ENCODE measurements at regions not wholly inside any gene's neighbourhood (a gene's known extent, or its start where the extent isn't known, plus 50 kb on each side); places are given as distances from the start of the nearest gene placed in this dataset.
A peak's percentile ranks its signal among the peaks of the same experiment; 100 is the strongest.

DNA sequence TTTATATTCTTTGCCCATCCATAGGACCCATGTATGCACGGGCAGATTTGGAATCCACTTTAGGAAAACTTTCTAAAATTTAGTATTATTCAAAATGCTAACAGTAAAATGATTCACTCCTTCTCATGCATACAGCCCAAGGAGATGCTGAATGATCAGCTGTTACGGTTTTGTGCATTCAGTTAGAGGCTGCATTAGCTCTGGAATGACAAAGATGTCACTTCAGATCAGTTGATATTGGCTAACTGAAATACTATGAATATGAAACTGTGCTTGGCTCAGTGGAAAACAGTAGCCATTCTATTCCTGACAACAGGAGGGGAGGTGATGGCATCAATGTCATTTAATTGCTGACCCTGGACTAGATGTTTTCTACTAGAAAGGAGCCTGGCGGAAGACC is 560.7 kb downstream of the ZNF608 start:
- Histone ChIP-seq H3K27ac (ENCODE audit: low read depth in 1 of 2, low read length in 2 of 2) (no peak overlapping the region), H3K27me3 (ENCODE audit: control insufficient read depth in 1 of 2, insufficient read depth in 2 of 2, low read length in 1 of 2) (no peaks in the 10 kb centered on the region), H3K36me3 (ENCODE audit: control insufficient read depth in 1 of 2, insufficient read depth in 2 of 2, low read length in 1 of 2) (no peaks in the 10 kb centered on the region), H3K4me3 (ENCODE audit: low read length in 2 of 2) (no peak overlapping the region), H3K9me3 (ENCODE audit: control insufficient read depth, low read length) (no peaks in the 10 kb centered on the region), H3K4me1 (ENCODE audit: control insufficient read depth in 1 of 2, insufficient read depth in 2 of 2, low read length in 2 of 2) (no peaks in the 10 kb centered on the region)
- ATAC-seq (ENCODE audit: low FRiP score) (no peak), DNase-seq (no peak)
- intact Hi-C loops (cut with DNase I), result no loop called here
- 99% methylated on average over 3 of the region's 3 CpGs for WGBS, 2 donors

DNA sequence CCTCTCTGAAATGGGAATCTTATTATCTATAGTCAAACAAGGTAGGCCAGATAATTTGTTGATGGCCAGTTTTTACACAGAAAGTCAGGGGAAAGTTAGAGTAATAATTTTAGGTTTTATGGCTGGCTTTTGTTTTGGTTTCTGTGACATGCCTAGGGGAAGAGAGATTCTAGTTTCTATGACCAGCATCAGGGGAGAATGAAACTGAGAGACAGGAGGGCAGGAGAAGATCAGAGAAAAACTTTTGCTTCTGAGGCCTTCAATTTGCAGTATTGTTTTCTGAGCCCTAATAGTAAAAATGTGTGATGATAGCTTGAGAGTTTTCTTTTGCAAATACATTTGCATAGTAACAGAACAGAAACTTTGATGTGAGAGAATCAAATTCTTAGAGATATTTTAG is 564.3 kb downstream of the ZNF608 start:
- H3K27ac ChIP-seq (ENCODE audit: low read depth in 1 of 2, low read length in 2 of 2), result no peak overlapping the region
- H3K4me3 ChIP-seq (ENCODE audit: low read length in 2 of 2), result no peak overlapping the region
- intact Hi-C loops (cut with DNase I), result no loop called here
- no peaks in the 10 kb centered on the region for H3K9me3 ChIP-seq (ENCODE audit: control insufficient read depth, low read length)
- H3K27me3 ChIP-seq (ENCODE audit: control insufficient read depth in 1 of 2, insufficient read depth in 2 of 2, low read length in 1 of 2), result no peaks in the 10 kb centered on the region
- DNase-seq (no peak), ATAC-seq (ENCODE audit: low FRiP score) (no peak)
- H3K4me1 ChIP-seq (ENCODE audit: control insufficient read depth in 1 of 2, insufficient read depth in 2 of 2, low read length in 2 of 2), result no peaks in the 10 kb centered on the region
- no peaks in the 10 kb centered on the region for H3K36me3 ChIP-seq (ENCODE audit: control insufficient read depth in 1 of 2, insufficient read depth in 2 of 2, low read length in 1 of 2)

DNA sequence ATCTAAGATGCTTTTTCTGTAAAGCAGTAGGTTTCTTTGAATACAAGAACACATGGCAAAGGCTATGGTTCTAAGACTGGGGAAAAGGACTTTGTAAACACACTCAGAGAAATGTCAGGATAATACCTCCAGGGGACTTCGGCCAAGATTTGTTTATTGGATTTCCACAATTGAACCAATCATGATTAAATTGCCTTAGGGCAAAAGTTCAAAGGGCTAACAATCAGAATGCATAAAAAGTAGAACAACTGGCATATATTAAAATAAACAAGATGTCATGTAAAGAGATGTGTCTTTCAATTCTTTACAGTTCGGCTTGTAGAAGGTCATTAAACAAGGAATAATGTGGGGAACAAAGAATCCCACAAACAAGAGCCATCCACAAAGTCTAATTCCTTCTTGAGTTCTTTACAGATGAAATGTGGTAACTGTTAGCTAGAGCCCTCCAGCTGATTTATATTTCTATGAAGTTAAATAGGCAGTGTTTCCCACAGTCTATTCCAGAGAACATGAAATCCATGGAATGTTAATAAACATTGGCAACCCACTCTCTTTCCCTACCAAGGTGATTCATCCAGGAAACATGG is 565.5 kb downstream of the ZNF608 start:
- H3K4me3 ChIP-seq (ENCODE audit: low read length in 2 of 2), result no peak overlapping the region
- 63 to 68% methylated on average over 2 of the region's 2 CpGs for WGBS, 2 donors
- H3K27me3 ChIP-seq (ENCODE audit: control insufficient read depth in 1 of 2, insufficient read depth in 2 of 2, low read length in 1 of 2), result no peaks in the 10 kb centered on the region
- no peaks in the 10 kb centered on the region for H3K4me1 ChIP-seq (ENCODE audit: control insufficient read depth in 1 of 2, insufficient read depth in 2 of 2, low read length in 2 of 2)
- intact Hi-C loops (cut with DNase I), result no loop called here
- no peaks in the 10 kb centered on the region for H3K9me3 ChIP-seq (ENCODE audit: control insufficient read depth, low read length)
- ATAC-seq (ENCODE audit: low FRiP score) (no peak), DNase-seq (no peak)
- no peak overlapping the region for H3K27ac ChIP-seq (ENCODE audit: low read depth in 1 of 2, low read length in 2 of 2)
- no peaks in the 10 kb centered on the region for H3K36me3 ChIP-seq (ENCODE audit: control insufficient read depth in 1 of 2, insufficient read depth in 2 of 2, low read length in 1 of 2)

DNA sequence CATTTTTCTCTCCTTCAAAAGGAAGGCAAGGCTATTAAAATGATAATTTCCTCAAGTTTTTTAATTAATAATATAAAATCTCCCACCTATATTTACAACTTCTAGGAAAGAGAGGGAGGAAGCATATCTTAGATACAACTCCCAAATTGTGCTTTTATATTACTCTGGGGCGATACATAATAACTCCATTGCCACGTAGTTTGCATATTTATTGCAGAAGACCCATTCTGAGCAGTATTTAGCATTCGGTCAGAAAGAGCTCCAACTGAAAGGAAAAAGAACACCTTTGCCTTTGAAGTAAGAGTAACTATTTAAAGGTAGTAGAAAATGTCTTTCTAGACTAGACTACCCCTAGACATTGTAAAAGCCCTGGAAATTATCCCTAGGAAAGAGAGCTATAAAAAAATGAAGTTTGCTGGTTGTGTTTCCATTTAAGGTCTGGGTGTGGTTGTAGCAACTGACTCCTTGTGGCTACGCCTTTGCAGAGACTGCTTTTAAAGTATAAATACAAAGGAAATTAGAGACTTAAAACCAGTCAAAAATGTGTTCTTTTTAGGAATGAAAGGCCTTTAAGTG is 566.1 kb downstream of the ZNF608 start:
- Histone ChIP-seq H3K4me1 (ENCODE audit: control insufficient read depth in 1 of 2, insufficient read depth in 2 of 2, low read length in 2 of 2) (no peaks in the 10 kb centered on the region), H3K4me3 (ENCODE audit: low read length in 2 of 2) (no peak overlapping the region), H3K27me3 (ENCODE audit: control insufficient read depth in 1 of 2, insufficient read depth in 2 of 2, low read length in 1 of 2) (no peaks in the 10 kb centered on the region), H3K27ac (ENCODE audit: low read depth in 1 of 2, low read length in 2 of 2) (no peak overlapping the region), H3K36me3 (ENCODE audit: control insufficient read depth in 1 of 2, insufficient read depth in 2 of 2, low read length in 1 of 2) (no peaks in the 10 kb centered on the region), H3K9me3 (ENCODE audit: control insufficient read depth, low read length) (no peaks in the 10 kb centered on the region)
- intact Hi-C loops (cut with DNase I), result no loop called here
- no peak for DNase-seq
- 93 to 96% methylated on average over 4 of the region's 4 CpGs for WGBS, 2 donors
- no peak for ATAC-seq (ENCODE audit: low FRiP score)

DNA sequence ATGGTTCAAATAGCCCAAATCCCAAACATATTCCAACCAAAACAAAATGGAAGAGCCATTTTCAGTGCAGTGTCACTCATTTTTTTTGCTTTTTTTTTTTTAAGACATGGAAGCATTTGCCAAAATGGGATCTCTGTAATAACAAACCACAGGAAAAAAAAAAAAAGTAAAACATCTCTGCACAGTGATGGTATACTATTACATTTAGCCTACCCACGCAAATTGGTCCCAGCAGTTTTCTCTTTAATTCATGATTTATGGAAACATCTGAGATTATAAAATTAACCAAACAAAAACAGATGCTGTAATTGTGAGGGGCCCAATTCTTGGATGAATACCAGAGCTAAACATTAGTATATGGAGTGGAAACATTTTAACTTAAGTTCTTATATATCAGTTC is 566.6 kb downstream of the ZNF608 start:
- intact Hi-C loops (cut with DNase I), result no loop called here
- Histone ChIP-seq H3K27ac (ENCODE audit: low read depth in 1 of 2, low read length in 2 of 2) (no peak overlapping the region), H3K36me3 (ENCODE audit: control insufficient read depth in 1 of 2, insufficient read depth in 2 of 2, low read length in 1 of 2) (no peaks in the 10 kb centered on the region), H3K4me3 (ENCODE audit: low read length in 2 of 2) (no peak overlapping the region), H3K4me1 (ENCODE audit: control insufficient read depth in 1 of 2, insufficient read depth in 2 of 2, low read length in 2 of 2) (no peaks in the 10 kb centered on the region), H3K9me3 (ENCODE audit: control insufficient read depth, low read length) (no peaks in the 10 kb centered on the region), H3K27me3 (ENCODE audit: control insufficient read depth in 1 of 2, insufficient read depth in 2 of 2, low read length in 1 of 2) (no peaks in the 10 kb centered on the region)
- WGBS, 2 donors, result 45% methylated on average over 1 of the region's 1 CpG
- DNase-seq (no peak), ATAC-seq (ENCODE audit: low FRiP score) (no peak)

DNA sequence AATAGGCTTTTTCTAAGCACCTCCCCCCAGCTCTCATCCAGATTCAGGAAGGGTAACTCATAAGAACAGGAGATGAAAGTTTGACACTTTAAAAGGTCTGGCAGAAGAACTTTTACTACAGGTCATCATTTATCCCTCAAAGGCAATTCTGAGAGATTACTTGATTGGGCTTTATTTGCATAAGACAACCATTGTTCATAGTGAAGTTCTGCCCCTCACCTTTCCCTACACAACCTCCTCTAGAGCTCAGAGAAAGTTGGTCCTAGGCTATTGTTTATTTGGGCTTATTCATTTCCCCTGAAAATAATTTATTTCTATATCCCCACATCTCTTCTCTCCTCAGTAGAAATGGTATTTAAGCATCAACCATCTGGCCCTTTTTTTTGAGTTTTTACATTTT is 568.4 kb downstream of the ZNF608 start:
- Histone ChIP-seq H3K36me3 (ENCODE audit: control insufficient read depth in 1 of 2, insufficient read depth in 2 of 2, low read length in 1 of 2) (no peaks in the 10 kb centered on the region), H3K27ac (ENCODE audit: low read depth in 1 of 2, low read length in 2 of 2) (no peak overlapping the region), H3K4me1 (ENCODE audit: control insufficient read depth in 1 of 2, insufficient read depth in 2 of 2, low read length in 2 of 2) (no peaks in the 10 kb centered on the region), H3K27me3 (ENCODE audit: control insufficient read depth in 1 of 2, insufficient read depth in 2 of 2, low read length in 1 of 2) (no peaks in the 10 kb centered on the region), H3K9me3 (ENCODE audit: control insufficient read depth, low read length) (no peaks in the 10 kb centered on the region), H3K4me3 (ENCODE audit: low read length in 2 of 2) (no peak overlapping the region)
- DNase-seq (no peak), ATAC-seq (ENCODE audit: low FRiP score) (no peak)
- intact Hi-C loops (cut with DNase I), result no loop called here

DNA sequence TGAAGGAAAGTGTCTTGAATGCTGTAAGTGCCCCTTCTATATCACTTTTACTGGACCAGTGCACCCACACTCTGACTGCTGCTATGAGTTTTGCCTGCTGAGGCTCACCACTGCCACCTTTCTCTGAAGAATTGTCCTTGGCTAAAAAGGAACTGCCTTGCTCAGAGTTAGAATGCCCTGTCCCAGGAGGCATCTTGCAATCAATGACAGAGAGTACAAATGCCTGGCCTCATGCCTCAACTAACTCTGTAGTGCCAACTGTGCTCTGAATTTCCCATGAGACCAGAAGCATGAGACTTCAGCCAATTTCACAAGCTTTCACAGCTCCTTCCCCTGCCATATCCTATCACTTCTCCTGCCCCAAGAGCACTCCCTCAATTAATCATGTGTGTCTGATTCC is 569.7 kb downstream of the ZNF608 start:
- H3K27ac ChIP-seq (ENCODE audit: low read depth in 1 of 2, low read length in 2 of 2), result no peak overlapping the region
- no peaks in the 10 kb centered on the region for H3K36me3 ChIP-seq (ENCODE audit: control insufficient read depth in 1 of 2, insufficient read depth in 2 of 2, low read length in 1 of 2)
- intact Hi-C loops (cut with DNase I), result no loop called here
- DNase-seq, result no peak
- no peak overlapping the region for H3K4me3 ChIP-seq (ENCODE audit: low read length in 2 of 2)
- H3K9me3 ChIP-seq (ENCODE audit: control insufficient read depth, low read length), result no peaks in the 10 kb centered on the region
- no peaks in the 10 kb centered on the region for H3K27me3 ChIP-seq (ENCODE audit: control insufficient read depth in 1 of 2, insufficient read depth in 2 of 2, low read length in 1 of 2)
- H3K4me1 ChIP-seq (ENCODE audit: control insufficient read depth in 1 of 2, insufficient read depth in 2 of 2, low read length in 2 of 2), result no peaks in the 10 kb centered on the region
- peak; percentile 62 for ATAC-seq (ENCODE audit: low FRiP score)

DNA sequence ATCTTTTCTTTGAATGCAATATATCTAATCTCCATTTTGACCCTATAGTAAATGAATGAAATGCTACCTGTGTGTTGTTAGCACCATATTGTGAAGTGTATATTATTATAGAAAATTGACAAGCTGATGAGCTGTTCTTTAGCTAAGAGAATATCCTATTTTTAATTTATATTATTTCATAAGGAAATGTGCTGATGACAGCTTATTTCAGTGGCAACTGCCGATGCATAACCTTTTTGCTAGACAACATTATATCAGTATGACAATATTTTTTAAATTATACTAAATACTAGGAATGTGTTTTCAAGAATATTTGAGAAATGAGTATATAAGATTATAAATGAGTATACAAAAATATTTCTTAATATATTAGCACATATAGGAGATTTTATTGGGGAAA is 573.1 kb downstream of the ZNF608 start:
- DNase-seq (no peak), ATAC-seq (ENCODE audit: low FRiP score) (no peak)
- WGBS, 2 donors, result 90 to 92% methylated on average over 1 of the region's 1 CpG
- no peaks in the 10 kb centered on the region for H3K4me1 ChIP-seq (ENCODE audit: control insufficient read depth in 1 of 2, insufficient read depth in 2 of 2, low read length in 2 of 2)
- H3K27ac ChIP-seq (ENCODE audit: low read depth in 1 of 2, low read length in 2 of 2), result no peak overlapping the region
- H3K9me3 ChIP-seq (ENCODE audit: control insufficient read depth, low read length), result peaks cover 2% of the 10 kb centered on the region
- no peaks in the 10 kb centered on the region for H3K36me3 ChIP-seq (ENCODE audit: control insufficient read depth in 1 of 2, insufficient read depth in 2 of 2, low read length in 1 of 2)
- intact Hi-C loops (cut with DNase I), result no loop called here
- no peak overlapping the region for H3K4me3 ChIP-seq (ENCODE audit: low read length in 2 of 2)
- no peaks in the 10 kb centered on the region for H3K27me3 ChIP-seq (ENCODE audit: control insufficient read depth in 1 of 2, insufficient read depth in 2 of 2, low read length in 1 of 2)

DNA sequence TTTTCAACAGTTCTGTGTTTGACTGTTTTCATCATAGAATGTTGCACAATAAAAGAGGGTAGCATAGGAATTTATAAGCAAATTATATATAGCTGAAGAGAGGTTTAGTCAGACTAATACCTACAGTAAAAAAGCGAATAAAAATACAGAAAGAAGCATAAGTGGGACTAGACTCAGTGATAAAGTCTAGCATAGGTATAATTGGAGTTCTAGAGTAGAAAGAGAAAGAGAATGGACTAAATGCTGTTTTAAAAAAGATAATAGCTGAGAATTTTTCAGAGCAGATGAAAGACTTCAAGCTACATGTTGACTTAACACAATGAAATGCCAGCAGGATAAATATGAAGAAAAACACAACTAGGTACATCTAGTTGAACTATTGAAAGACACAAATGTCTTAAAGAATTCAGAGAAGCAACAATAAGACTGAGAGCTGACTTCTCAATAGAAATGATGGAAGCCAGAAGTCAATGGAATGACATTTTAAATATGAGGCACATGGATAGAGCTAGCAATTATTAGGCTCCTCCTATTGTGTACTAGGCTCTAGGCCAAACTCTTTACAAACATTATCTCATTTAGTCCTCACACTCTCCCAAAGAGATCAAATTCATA is 573.9 kb downstream of the ZNF608 start:
- H3K9me3 ChIP-seq (ENCODE audit: control insufficient read depth, low read length), result peaks cover 3% of the 10 kb centered on the region
- H3K4me1 ChIP-seq (ENCODE audit: control insufficient read depth in 1 of 2, insufficient read depth in 2 of 2, low read length in 2 of 2), result no peaks in the 10 kb centered on the region
- no peak overlapping the region for H3K27ac ChIP-seq (ENCODE audit: low read depth in 1 of 2, low read length in 2 of 2)
- ATAC-seq (ENCODE audit: low FRiP score) (no peak), DNase-seq (no peak)
- 96 to 97% methylated on average over 1 of the region's 1 CpG for WGBS, 2 donors
- no peaks in the 10 kb centered on the region for H3K36me3 ChIP-seq (ENCODE audit: control insufficient read depth in 1 of 2, insufficient read depth in 2 of 2, low read length in 1 of 2)
- no peaks in the 10 kb centered on the region for H3K27me3 ChIP-seq (ENCODE audit: control insufficient read depth in 1 of 2, insufficient read depth in 2 of 2, low read length in 1 of 2)
- no peak overlapping the region for H3K4me3 ChIP-seq (ENCODE audit: low read length in 2 of 2)
- intact Hi-C loops (cut with DNase I), result no loop called here
